HS-27A (cell line): ENCODE measurements at regions not wholly inside any gene's neighbourhood (a gene's known extent, or its start where the extent isn't known, plus 50 kb on each side); places are given as distances from the start of the nearest gene placed in this dataset.
"Not testable (repeated sequence)": the region's sequence is repeated elsewhere in the genome, so short reads cannot be mapped to it uniquely, and the experiment has no call there.

ENCODE experiments used
- DNase-seq: peaks from one replicate; pipeline ENCODE4 v3.0.0-alpha.2; 2012; ENCODE audit warnings: low read depth, missing footprints

- no peak for DNase-seq
Measured at GRCh38 chr4:147102596-147102995, 156.9 kb upstream of the TTC29 start.

DNA sequence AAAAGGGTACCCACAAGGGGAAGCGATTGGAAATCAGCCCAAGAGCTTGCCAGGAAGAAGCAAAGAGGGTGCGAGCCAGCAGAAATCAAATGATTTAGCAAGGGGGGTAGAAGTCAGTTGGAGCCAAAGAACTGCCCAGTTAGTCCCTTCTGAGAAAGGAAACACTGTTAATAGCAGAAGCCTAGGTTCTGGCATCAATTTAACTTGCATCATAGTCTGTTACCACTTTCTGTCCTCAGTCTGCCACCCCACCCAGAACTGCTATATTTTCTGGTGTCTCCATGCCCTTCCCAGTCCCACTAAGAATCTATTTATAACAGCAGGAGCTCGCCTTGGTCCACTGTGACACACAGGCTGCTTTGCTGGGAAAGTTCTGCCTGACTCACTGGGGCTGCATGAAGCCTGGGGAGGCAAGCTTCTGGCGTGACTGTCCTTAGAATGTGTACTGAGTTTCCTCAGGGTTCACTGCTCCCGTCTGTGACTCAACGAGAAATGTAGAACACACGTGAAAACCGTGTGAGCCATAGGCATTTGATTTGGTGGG lies 157.8 kb upstream of the TTC29 start:
- DNase-seq: peak; percentile 86

- DNase-seq: no peak
Measured at GRCh38 chr4:147104768-147105167, 159.1 kb upstream of the TTC29 start.

- no peak for DNase-seq
Measured at GRCh38 chr4:147108409-147108808, 162.7 kb upstream of the TTC29 start.

DNA sequence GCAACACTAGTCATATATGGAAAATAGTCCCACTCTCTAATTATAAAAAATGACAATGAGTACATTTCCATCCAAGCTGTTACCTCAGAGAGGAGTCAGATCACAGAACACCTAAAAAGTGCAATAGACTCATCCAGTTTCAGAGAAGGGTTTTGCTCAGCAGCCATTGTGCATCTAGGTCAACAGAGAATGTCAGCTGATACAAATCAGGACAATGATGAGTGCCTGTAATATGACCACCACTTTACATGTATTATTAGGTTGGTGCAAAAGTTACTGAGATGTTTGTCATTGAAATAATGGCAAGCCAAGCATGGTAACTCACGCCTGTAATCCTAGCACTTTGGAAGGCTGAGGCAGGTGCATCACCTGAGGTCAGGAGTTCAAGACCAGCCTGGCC lies 164.1 kb upstream of the TTC29 start:
- no peak for DNase-seq

DNA sequence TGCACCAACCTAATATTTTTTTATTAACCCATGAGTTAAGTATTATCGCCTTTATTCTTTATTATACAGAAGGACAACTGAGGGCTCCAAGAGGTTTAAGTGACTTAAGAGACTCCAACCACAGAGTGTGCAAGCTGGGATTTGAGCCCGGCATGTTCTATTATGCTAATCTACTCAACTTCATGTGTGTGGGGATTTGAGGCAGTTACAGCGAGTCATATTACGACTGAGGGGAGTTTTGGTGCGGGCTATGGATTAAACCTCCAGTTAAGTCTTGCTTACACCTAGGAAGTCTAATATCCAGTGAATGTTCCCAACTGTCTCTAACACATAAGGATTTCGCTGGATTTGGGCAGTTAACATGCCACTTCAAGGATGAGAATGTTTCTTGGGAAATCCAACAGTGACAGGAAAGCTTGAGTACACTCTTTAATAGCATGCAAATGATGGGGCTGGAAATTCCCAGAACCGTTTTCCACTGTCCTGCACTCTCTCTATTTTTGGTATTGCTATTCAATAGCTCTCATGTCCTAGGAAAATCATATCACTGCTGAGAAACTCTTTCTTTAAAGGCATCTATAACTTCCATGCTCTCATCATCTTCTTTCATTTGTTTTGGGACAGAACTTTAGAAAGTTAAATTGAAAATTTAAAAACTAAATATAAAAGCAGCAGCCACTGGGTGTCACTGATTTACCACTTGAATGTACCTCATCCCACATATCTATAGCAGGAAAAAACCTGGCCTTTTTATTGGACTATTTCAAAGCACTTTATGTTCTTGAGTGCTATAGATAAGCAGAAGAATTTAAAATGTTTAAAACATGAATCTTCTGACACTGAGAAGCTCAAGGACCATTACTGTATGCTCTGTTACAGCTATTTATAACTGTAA lies 165.1 kb upstream of the TTC29 start:
- DNase-seq: no peak

DNA sequence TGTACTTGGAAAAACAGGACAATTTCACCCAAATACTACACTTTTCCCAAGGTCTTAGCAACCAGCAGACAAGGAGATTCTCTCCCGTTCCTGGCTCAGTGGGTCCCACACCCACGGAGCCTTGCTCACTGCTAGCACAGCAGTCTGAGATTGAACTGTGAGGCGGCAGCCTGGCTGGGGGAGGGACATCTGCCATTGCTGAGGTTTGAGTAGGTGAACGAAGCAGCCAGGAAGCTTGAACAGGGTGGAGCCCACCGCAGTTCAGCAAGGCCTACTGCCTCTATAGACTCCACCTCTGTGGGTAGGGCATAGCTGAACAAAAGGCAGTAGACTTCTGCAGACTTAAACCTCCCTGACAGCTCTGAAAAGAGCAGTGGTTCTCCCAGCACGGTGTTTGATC lies 166.5 kb upstream of the TTC29 start:
- DNase-seq: not testable (repeated sequence)

DNA sequence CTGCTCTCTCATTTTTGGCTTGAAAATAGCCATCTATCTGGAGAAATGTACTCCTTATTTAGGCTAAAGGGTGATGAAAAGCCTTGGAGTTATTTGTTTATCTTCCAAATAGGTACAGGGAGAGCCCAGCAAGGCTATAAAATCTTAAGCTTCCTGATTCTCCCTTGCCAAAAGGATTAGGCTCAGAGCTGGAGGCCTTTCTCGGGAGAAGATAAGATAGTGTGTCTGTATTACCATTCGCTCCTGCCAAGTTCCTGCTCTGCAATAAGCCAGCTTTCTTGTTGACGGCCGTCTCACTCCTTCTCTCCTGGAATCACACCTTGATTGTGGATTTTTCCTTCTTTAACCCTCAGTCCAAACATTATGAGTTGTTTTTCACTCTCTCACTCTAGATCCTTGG lies 171.8 kb upstream of the TTC29 start:
- DNase-seq: no peak

DNA sequence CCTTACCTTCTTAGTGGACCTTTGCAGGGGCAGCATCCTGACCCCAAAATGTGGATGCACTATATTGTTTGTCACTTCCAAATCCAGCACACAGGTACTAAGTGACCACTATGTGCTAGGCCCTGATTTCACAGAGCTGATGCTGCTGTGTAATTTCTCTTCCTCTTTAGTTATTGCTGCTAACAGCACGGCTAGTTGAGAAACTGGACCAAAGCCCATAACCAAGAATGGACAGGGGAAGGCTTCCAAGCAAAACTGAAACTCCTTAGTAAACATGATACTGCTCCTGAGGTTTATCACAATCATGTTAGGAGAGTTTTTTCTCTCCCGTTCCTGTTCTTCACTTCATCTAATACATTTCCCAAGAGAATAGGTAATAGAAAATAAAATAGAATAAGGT lies 172.9 kb upstream of the TTC29 start:
- no peak for DNase-seq

GRCh38 chr4:147122685-147123084 lies 177.0 kb upstream of the TTC29 start:
- no peak for DNase-seq

DNA sequence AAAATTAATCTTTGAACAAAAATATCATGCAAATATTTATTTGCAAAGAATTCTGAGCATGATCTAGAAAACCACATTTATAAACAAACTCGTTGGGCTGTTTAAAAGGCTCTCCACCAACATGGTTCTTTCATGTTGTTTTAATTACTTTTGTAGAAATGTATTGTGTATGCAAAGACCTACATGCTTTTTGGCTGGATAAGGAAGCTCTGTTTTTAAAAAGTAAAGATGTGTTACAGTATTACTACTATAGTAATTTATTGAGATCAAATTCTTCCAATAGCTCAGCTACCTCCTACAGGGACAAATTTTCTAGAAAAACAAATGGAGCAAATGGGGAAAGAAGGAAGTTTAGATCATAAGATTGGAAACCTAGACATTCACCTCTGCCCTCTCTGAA lies 177.5 kb upstream of the TTC29 start:
- no peak for DNase-seq

DNA sequence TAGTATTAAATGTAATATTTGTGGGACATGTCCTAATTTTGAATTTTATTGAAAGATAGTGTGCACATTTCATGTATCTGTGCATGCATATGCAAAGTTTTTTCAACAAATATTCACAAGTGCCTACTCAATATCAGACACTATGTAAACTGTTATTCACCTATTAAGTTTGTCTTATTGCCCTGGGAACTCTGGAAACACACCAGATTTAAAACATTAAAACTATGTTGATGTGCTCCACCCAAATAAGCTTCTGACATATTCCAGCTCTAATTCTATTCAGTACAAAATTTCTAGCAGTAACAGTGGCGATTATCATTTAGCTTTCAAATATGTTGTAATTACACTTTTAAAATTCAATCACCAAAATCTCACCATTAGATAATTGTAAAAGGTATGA lies 183.1 kb upstream of the TTC29 start:
- no peak for DNase-seq

GRCh38 chr4:147129687-147130086 lies 184.0 kb upstream of the TTC29 start:
- DNase-seq: no peak

- no peak for DNase-seq
Measured at GRCh38 chr4:147134536-147135210, 189.0 kb upstream of the TTC29 start.

DNA sequence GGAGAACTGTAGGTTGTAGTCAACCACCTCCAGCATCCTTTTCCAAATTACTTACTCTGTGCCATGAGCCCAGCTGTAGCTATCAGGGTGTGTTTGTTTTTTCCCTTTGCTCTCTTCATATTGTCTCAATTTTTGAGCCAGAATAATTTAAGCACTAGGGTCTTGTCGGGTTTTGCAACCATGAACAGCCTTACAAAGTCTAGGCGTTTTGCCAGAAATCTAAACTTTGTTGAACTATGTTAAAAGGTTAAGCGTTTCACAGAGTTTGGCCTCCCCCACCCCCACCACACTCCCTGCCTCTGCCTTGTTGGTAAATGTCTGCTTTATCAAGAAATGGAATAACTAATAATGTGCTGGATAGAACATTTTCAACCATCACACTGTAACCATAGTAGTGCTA lies 190.6 kb upstream of the TTC29 start:
- DNase-seq: no peak

- no peak for DNase-seq
Measured at GRCh38 chr4:147136751-147137150, 191.1 kb upstream of the TTC29 start.

DNA sequence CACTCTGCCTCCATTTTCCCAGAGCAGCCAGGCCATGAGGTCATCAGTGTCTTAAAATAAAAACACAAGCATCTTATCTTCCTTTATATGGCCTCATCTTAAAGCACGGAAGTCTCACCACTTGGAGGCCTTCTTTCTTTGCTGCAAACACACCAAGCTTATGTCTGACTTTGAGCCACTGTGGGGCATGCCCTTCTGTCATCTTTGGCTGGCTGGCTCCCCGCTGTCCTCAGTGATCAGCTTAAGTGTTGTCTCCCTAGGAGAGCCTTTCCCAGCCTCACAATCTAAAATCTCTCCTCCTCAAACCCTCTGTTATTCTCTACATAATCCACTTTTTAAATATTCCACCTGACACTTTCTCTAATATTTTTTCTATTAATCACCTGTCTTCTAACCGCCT lies 191.6 kb upstream of the TTC29 start:
- DNase-seq: no peak

DNA sequence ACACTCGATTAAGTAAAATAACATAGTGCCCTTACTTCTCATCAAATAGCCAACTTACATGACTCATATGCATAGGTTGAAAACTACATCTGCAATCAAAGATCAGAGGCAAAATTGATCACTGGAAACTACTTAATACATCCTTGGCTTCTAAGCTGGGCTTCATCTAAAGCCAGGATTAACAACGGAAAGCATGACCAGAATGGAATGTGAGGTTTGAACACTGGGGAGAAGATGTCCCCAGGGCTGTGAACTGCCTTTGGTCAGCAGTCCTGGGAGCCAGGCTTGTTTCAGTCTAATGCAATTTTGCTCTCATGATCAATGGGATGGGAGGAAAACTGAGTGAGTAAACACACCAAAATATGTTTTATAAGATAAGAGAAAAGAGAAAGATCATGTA lies 192.5 kb upstream of the TTC29 start:
- no peak for DNase-seq

DNA sequence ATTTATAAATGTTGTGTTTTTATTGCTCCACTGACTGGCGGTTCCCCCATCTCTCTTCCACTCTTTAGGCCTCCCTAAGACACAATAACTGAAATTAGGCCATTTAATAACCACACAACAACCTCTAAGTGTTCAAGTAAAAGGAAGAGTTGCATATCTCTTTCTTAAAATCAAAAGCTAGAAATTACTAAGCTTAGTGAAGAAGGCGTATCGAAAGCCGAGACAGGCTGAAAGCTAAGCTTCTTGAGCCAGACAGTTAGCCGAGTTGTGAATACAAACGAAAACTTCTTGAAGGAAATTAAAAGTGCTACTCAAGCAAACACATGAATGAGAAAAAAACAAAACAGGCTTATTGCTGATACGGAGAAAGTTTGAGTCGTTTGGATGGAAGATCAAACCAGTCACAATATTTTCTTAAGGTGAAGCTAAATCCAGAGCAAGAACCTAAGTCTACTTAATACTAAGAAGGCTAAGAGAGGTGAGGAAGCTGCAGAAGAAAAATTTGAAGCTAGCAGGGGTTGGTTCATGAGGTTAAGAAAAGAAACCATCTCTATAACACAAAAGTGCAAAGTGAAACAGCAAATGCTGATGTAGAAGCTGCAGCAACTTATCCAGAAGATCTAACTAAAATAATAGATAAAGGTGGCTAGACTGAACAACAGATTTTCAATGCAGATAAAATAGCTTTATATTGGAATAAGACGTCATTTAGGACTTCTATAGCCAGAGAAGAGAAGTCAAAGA lies 194.0 kb upstream of the TTC29 start:
- DNase-seq: no peak

- DNase-seq: no peak
Measured at GRCh38 chr4:147151763-147152162, 206.1 kb upstream of the TTC29 start.

- no peak for DNase-seq
Measured at GRCh38 chr4:147157860-147158701, 212.4 kb upstream of the TTC29 start.
